HG02610 (cell line): ENCODE measurements at regions not wholly inside any gene's neighbourhood (a gene's known extent, or its start where the extent isn't known, plus 50 kb on each side); places are given as distances from the start of the nearest gene placed in this dataset.

ENCODE experiments used
- ATAC-seq: cut with Tn5 transposase; IDR thresholded peaks from one replicate; pipeline ENCODE4 v1.9.1; 2021; ENCODE audit warnings: mild to moderate bottlenecking, moderate library complexity; ENCODE audit not compliant: unreplicated experiment

DNA sequence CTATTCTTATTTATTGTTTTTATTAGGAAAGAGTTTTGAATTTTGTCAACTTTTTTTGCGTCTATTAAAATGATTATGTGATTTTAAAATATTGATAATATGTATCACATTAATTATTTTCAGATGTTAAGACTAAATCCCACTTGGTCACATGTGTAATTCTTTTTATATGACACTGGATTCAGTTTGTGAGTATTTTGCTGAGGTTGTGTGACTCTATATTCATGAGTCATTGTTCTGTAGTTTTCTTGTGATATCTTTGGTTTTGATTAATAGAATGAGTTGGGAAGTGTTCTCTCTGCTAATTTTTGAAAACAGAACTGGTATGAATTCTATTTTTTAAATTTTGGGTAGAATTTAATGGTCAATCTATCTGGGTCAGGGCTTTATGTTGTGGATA lies 317.9 kb downstream of the ETS1 start:
- ATAC-seq = no peak

- no peak for ATAC-seq
Observed at GRCh38 chr11:128266893-128267292, 320.5 kb downstream of the ETS1 start.

GRCh38 chr11:128262463-128263345 lies 324.7 kb downstream of the ETS1 start:
- ATAC-seq = no peak

GRCh38 chr11:128261011-128261421 lies 326.3 kb downstream of the ETS1 start:
- ATAC-seq = no peak

DNA sequence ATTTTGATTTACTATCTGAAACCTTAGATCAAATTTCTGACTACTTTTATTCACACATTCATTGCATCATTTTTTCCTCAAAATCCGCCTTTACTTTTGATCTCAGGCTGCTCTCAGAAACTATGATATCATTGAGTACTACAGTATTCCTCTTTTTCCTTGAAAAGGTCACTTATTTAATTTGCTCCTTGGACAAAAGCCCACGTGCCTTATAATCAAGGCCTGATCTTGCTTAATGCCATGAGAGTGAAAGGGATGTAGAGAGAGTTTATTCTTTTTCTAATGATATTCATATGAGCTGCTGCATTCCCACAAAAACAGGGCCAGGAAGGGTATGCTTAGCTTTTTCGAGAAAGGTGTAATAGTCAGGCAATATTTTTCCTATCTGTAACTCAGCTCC lies 327.0 kb downstream of the ETS1 start:
- no peak for ATAC-seq

DNA sequence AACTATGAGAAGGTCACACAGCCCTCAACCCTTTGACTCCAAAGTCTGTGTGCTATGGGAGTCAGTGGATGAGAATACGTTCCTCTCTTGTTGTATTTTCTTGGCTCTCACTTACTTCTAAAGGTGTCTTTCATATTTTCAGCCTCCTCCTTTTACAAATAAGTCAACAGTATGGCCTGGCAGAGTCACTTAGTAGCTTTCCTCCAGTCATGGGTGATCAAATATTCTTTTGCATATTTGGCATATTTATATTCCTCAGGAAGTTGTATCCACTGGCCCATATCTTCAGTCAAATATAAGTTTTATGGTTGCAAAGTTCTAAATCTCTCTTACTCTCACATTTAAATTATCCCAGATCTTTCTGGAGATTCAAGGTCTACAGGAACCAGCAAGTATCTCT lies 327.5 kb downstream of the ETS1 start:
- ATAC-seq = no peak

- no peak for ATAC-seq
Observed at GRCh38 chr11:128254941-128255340, 332.4 kb downstream of the ETS1 start.

DNA sequence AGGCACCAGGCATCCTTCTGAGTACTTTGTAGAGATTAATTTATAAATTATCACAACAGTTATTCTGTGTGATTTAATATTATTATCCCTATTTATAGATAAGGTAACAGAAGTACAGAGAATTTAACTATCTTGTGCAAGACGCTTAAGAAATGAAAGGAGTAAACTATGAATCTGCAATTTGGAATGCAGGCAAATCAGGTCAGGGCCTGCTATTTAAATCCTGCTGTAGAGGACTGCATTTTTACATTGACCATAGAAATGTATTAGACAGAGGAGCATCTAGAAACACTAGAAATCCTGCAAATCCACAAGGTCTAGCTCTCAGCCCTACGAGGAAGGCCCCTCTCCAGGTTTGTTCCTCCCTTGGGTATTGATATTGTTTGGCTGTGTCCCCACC lies 336.2 kb downstream of the ETS1 start:
- ATAC-seq = no peak

GRCh38 chr11:128250482-128250881 lies 336.9 kb downstream of the ETS1 start:
- ATAC-seq = no peak

DNA sequence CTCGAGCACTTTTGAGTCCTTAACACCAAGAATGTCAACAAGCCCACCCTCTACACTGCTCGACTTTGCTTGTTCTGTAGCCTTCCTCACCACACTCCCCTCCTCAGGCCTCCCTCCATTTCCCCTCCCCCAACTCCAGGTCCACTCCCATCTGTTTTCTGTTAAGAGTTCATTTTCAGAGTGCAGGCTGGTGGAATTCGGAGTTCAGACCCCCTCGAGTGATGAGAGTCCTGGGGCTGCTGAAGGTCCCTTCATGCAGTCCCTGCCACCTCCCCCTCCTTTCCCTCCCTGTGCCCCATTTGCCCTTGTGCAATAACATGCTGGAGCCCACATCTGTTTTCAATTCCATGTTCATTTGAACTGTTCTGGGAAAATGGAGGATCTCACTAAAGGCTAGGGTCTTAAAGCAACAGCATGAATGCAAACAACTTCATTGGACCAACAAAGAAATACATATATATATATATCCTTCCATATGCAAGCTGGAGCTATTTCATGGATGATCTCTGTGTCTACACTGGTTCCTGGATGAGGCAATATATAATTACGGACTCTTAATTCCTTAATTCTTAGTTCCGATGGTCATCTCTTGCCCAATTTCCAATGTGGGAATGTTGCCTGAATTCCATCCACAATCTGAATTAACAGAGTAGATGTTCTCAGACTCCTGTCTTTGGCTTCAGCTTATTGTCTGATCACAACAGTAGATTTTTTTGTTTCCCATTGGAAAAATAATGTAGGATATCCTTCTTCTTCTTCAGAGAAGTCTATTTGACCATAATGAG lies 340.4 kb downstream of the ETS1 start:
- no peak for ATAC-seq

GRCh38 chr11:128246364-128246801 lies 341.0 kb downstream of the ETS1 start:
- no peak for ATAC-seq

- ATAC-seq = no peak
Observed at GRCh38 chr11:128244871-128245270, 342.5 kb downstream of the ETS1 start.

GRCh38 chr11:128242451-128242850 lies 344.9 kb downstream of the ETS1 start:
- no peak for ATAC-seq

DNA sequence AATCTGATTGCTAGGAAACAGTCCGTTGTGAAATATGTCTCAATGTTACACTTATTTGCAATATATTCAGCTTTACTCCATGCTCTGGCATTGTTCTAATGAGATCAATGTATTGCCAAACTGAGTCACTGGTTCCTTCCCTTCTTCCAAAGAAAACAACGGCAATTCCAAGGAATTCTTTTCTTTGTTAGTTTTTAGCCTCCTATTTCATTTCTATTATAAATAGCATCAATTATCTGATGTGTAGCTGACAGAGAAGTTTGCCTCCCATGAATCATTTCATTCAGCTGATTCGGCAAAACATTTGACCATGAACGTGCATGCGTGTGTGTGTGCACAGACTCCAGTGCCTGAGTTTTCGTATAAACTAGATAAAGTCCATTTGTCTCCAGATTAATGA lies 346.8 kb downstream of the ETS1 start:
- ATAC-seq = no peak

DNA sequence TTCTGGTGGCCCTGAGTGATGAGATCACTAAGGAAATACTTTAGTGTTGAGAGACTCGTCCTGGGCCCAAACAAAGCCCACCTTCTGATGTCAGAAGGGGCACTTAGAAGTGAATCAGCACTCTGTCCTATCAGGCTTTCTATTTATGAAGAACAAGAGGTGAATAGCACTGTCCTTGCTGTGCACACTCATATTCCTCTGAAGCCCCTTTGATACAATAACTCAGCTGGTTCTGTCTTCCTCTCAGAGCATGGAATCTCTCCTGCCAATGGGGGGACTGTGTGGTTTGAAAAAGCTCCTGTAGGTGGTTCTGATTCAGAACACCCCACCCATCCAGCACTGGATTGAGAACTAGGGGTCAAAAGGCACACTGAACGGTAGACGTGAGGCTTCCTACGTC lies 348.1 kb downstream of the ETS1 start:
- ATAC-seq = peak; percentile 5

- peak; percentile 91 for ATAC-seq
Observed at GRCh38 chr11:128238521-128239265, 348.7 kb downstream of the ETS1 start.

- no peak for ATAC-seq
Observed at GRCh38 chr11:128236506-128237498, 350.6 kb downstream of the ETS1 start.

- no peak for ATAC-seq
Observed at GRCh38 chr11:128235958-128236357, 351.4 kb downstream of the ETS1 start.

- no peak for ATAC-seq
Observed at GRCh38 chr11:128235426-128235825, 351.9 kb downstream of the ETS1 start.

DNA sequence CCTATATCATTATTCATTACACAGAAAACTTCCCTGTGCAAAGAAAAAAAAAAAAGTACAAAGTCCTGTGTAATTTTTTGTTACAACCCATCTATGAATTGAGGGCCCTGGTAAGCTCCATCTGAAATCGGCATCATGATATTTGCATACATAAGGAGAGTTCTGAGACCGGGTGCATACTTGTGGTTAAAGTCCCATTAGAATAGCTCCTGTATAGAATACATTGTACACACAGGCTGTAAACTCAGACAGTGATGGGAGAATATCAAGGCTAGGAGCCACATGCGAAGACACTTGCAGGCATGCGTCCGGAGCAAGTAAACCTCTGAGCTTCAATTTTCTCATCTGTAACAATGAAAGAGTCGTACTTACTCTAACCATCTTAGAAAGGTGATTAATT lies 353.2 kb downstream of the ETS1 start:
- ATAC-seq = no peak
